Psoas muscle (tissue), 7 donors: ENCODE measurements at regions not wholly inside any gene's neighbourhood (a gene's known extent, or its start where the extent isn't known, plus 50 kb on each side); places are given as distances from the start of the nearest gene placed in this dataset.

ENCODE experiments used
- ATAC-seq, 4 donors: fragments of 200-7000 bp; cut with Tn5 transposase; one replicate each; pipeline ENCODE4 v1.9.1; 2020; ENCODE audit warnings: moderate library complexity in 3 of 4, mild to moderate bottlenecking in 2 of 4
- DNase-seq, 2 donors: peaks; one replicate each; pipeline ENCODE4 v3.0.0-alpha.2; 2020
- H3K27ac ChIP-seq: fragments of 200-600 bp; one replicate; pipeline ENCODE4 v1.8.0; 2022
- H3K27me3 ChIP-seq, 3 donors: fragments of 200-600 bp in 1 of 3; one replicate each; pipeline versions ENCODE4 v1.6.1 to v1.8.0; 2013 to 2022; ENCODE audit warnings: low read length in 2 of 3, mild to moderate bottlenecking in 2 of 3, moderate library complexity in 1 of 3; ENCODE audit not compliant: insufficient read depth in 3 of 3
- H3K36me3 ChIP-seq, 2 donors: fragments of 200-600 bp in 1 of 2; one replicate each; pipeline versions ENCODE4 v1.6.1 to v1.8.0; 2013 to 2022; ENCODE audit warnings: low read depth in 1 of 2, mild to moderate bottlenecking in 1 of 2, moderate library complexity in 1 of 2; ENCODE audit not compliant: insufficient read depth in 1 of 2
- H3K4me1 ChIP-seq: fragments of 200-600 bp; one replicate; pipeline ENCODE4 v1.8.0; 2022
- H3K4me3 ChIP-seq: fragments of 200-600 bp; one replicate; pipeline ENCODE4 v1.8.0; 2022; ENCODE audit warnings: mild to moderate bottlenecking
- H3K9me3 ChIP-seq: fragments of 200-600 bp; one replicate; pipeline ENCODE4 v1.8.0; 2022
- CTCF ChIP-seq: fragments of 200-600 bp; IDR thresholded peaks from one replicate; pipeline ENCODE4 v1.8.0; 2022; ENCODE audit warnings: antibody characterized with exemption
- WGBS, 3 donors: extraction: QIAGEN DNeasy Blood & Tissue Kit; methylation state at CpG; one replicate each; pipeline versions ENCODE4 v1.1.6 to v1.1.7; 2013; 5-methylcytosine and 5-hydroxymethylcytosine counted together
- intact Hi-C, 2 donors: fragments of 100-400 bp; cut with DNase I; formaldehyde crosslinking; loops; one replicate each; pipeline versions ENCODE4 v1.11.0 to v1.14.2; 2022
- donor health status: healthy with polysubstance abuse.
- donor health status: DM: no; HTN: no; CAD: no; lungs with moderate emphysema.
- donor health status: Bipolar disorder and iron deficiency.
- donor health status: healthy.
- donor health status: DM: yes; HTN: yes; CAD: no.
- donor health status: DM: no; HTN: no; CAD: no.
- donor health status: DM: yes; HTN: yes; CAD: no.

DNA sequence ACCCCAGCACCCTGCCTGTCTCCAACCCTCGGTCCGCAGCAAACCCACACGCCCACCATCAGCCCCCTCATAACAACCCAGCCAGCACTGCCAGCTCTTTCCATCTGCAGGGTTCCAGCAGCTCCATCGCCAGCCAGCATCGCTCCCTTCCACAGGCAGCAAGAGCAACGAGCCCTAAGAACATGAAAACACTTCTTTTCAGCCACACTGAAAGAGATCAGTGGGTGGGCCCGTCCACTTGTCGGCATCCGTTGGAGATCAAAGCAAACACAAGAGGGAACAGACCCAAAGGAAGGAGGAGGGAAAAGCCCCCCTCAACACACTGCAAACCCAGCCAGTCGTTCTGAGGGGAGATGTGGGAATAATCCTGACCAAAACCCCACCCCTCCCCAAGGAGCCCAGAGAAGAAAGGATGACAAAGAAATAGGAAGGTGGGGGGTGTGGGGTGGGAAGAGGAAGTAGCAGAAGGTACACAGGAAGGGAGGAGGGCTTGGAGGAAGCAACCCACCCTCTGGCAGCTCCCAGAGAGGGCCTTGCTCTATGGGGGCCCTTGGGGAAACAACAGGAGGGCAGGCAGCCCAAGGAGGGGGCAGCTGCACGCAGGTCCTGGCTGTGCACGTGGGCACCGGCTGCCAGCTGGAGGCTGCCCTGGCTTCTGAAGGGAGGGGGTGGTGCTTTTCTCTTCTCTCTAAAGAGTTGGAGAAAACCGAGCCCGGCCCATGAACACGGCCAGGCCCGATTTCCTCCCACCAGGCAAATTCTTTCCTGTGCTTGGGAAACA lies 473.6 kb upstream of the PROK2 start:
- H3K4me3 ChIP-seq, result no peak overlapping the region
- intact Hi-C loops, result no loop called here
- no peaks in the 10 kb centered on the region for H3K9me3 ChIP-seq
- H3K36me3 ChIP-seq, result no peaks in the 10 kb centered on the region
- ATAC-seq, result no peak
- TF ChIP-seq CTCF, result no peak
- H3K27ac ChIP-seq, result no peak overlapping the region
- WGBS, 3 donors, result 29 to 38% (median 30%) methylated on average over 17 of the region's 17 CpGs
- DNase-seq, result no peak
- peaks cover 0 to 6% (median 2%) of the 10 kb centered on the region in 3 donors for H3K27me3 ChIP-seq
- H3K4me1 ChIP-seq, result no peaks in the 10 kb centered on the region

DNA sequence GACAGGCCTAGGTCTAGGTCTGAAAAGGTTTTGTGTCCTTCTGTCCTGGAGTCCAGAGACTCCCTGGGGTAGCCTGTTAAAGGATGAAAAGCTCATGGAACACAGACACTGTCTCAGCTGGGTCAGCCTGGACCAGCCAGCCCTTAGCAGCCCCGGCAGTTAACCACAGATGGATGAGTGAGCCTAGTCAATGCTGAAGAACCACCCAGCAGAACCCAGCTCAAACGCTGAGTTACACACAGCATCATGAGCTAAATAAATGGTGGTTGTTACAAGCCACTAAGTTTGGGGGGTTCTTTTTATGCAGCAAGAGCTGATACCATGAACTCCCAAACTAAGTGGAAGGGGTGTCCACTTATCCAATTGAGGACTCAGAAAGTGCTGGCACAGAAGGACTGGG lies 472.8 kb upstream of the PROK2 start:
- 89 to 100% (median 96%) methylated on average over 2 of the region's 2 CpGs for WGBS, 3 donors
- DNase-seq (no peak), ATAC-seq (no peak)
- Histone ChIP-seq H3K36me3 (no peaks in the 10 kb centered on the region), H3K27me3 (peaks cover 0 to 6% (median 2%) of the 10 kb centered on the region in 3 donors), H3K27ac (no peak overlapping the region), H3K9me3 (no peaks in the 10 kb centered on the region), H3K4me1 (no peaks in the 10 kb centered on the region), H3K4me3 (no peak overlapping the region)
- intact Hi-C loops, result no loop called here
- no peak for TF ChIP-seq CTCF

DNA sequence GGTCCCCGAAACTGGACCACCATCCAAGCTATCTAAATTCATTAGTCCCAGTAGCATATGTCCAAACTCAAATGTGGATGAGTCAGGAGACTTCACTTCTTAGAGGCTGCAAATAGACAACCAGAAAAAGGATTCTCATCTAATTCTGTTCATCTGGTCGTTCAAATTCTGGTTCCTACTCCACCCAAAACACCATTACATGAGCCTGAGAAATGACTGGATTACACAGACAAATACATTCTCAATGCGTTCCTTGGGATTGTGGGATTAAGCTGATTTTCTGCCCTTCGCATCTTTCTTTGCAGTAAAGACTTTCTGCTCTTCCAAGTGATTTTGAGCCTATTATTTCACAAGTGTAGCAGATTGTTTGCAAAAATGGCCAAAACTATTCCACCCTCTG lies 472.3 kb upstream of the PROK2 start:
- WGBS, 3 donors, result 60 to 70% (median 62%) methylated on average over 4 of the region's 4 CpGs
- ATAC-seq (no peak), DNase-seq (no peak)
- Histone ChIP-seq H3K4me3 (no peak overlapping the region), H3K9me3 (no peaks in the 10 kb centered on the region), H3K27me3 (peaks cover 0 to 6% (median 2%) of the 10 kb centered on the region in 3 donors), H3K4me1 (no peaks in the 10 kb centered on the region), H3K27ac (no peak overlapping the region), H3K36me3 (no peaks in the 10 kb centered on the region)
- intact Hi-C loops, result no loop called here
- TF ChIP-seq CTCF, result no peak

DNA sequence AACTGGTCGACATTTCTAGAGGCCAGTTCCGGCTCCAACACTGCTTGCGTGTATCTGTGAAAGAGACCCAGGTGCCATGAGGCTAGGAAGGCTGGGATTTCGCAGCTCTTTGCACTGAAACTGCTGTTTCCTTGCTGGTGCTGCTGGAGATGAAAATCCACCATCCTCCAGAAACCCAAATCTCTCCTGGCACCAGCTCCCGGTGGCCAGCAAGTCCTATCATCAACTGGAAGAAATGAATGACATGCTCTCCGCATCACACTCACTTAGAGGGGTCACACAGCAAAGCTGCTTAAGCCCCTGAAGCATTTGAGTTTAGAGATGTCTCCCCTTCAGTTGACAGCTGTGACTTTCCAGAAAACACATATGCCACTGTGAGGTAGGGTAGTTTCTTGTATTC lies 471.8 kb upstream of the PROK2 start:
- no peaks in the 10 kb centered on the region for H3K4me1 ChIP-seq

More for the DNA sequence above, 471.8 kb upstream of the PROK2 start:
- no peak for DNase-seq
- no peak overlapping the region for H3K4me3 ChIP-seq
- no peak for ATAC-seq
- intact Hi-C loops, result no loop called here
- 32 to 52% (median 44%) methylated on average over 6 of the region's 6 CpGs for WGBS, 3 donors
- TF ChIP-seq CTCF, result no peak
- no peaks in the 10 kb centered on the region for H3K36me3 ChIP-seq
- peaks cover 0 to 6% (median 2%) of the 10 kb centered on the region in 3 donors for H3K27me3 ChIP-seq
- H3K9me3 ChIP-seq, result no peaks in the 10 kb centered on the region
- no peak overlapping the region for H3K27ac ChIP-seq
